GM21717 (cell line): ENCODE measurements at regions not wholly inside any gene's neighbourhood (a gene's known extent, or its start where the extent isn't known, plus 50 kb on each side); places are given as distances from the start of the nearest gene placed in this dataset.
"Not testable (repeated sequence)": the region's sequence is repeated elsewhere in the genome, so short reads cannot be mapped to it uniquely, and the experiment has no call there.

ENCODE experiments used
- ATAC-seq: cut with Tn5 transposase; IDR thresholded peaks from one replicate; pipeline ENCODE4 v1.9.1; 2021; ENCODE audit warnings: mild to moderate bottlenecking, moderate library complexity; ENCODE audit not compliant: unreplicated experiment

DNA sequence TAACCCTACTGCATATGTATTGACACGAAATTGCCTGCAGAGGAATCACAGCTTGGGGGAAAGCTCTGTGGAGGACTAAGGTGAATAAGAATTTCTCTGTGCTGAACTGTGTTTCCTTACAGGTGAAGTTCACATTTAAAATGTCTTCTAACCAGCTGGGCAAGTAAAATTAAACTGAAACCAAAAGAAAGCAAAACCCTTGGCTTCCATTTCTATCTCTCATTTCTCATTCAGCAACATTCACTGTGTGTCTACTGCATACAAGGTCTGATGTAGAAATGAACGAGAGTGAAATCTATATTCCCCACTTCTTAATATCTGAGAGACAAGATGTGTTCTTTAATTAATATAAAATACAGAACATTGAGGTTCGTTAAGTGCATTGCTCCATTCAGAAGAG lies 397.3 kb downstream of the SOX11 start:
- ATAC-seq: no peak

- ATAC-seq: no peak
Observed at GRCh38 chr2:6103372-6103771, 411.2 kb downstream of the SOX11 start.

- no peak for ATAC-seq
Observed at GRCh38 chr2:6103949-6104348, 411.8 kb downstream of the SOX11 start.

DNA sequence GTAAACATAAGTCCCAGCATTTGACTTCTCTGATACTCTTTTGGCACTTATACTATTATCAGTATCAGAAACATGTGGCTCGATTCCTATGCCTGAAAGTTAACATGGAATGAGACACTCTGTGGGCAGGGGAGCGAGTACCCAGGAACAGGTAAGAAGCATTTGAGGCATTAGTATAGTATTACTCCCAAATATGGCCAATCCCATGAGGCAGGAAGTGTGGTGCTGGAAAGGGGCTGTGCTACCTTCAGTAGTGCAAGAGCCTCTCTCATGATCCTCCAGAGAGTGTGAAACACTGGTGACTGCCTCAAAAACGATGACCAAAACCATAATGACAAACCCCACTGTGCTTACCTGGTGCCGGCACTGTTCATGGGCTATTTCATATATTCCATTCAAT lies 415.1 kb downstream of the SOX11 start:
- ATAC-seq: no peak

GRCh38 chr2:6109831-6110230 lies 417.6 kb downstream of the SOX11 start:
- no peak for ATAC-seq

- no peak for ATAC-seq
Observed at GRCh38 chr2:6111781-6112261, 419.6 kb downstream of the SOX11 start.

GRCh38 chr2:6113786-6114185 lies 421.6 kb downstream of the SOX11 start:
- no peak for ATAC-seq

GRCh38 chr2:6127718-6128117 lies 435.5 kb downstream of the SOX11 start:
- no peak for ATAC-seq

DNA sequence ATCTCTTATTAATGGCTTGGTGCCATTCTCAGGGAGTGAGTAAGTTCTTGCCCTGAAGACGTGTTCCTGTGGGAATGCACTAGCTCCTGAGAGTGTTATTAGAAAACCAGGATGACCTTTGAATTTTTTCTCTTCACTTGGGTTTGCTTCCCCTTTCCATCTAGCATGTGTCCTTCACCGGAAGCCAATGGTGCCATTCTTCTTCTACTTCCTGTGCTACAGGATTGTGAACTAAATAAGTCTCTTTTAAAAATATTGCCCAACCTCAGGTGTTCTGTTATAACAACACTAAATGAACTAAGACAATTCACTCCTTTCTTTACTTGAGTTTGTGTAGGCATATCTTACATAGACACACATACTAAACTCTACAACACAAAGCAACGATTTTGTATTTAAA lies 447.0 kb downstream of the SOX11 start:
- ATAC-seq: no peak

GRCh38 chr2:6139916-6140315 lies 447.7 kb downstream of the SOX11 start:
- ATAC-seq: no peak

DNA sequence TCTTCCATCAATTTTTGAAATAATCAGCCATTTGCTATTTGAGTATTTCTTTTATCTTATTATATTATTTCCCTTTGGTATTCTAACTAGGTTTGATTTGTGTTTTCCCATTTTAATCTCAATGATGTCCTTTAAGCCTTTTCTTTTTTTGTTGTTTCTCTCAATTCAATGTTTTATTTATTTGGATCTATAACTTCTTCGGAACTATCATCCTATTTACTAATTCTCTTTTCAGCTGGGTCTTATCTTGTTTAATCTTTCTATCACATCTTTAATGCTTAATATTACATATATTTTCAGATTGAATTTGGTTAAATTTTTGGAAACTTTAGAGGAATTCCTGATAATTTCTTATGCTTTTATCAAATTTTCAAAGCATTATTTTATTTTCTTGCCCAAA lies 448.3 kb downstream of the SOX11 start:
- no peak for ATAC-seq

DNA sequence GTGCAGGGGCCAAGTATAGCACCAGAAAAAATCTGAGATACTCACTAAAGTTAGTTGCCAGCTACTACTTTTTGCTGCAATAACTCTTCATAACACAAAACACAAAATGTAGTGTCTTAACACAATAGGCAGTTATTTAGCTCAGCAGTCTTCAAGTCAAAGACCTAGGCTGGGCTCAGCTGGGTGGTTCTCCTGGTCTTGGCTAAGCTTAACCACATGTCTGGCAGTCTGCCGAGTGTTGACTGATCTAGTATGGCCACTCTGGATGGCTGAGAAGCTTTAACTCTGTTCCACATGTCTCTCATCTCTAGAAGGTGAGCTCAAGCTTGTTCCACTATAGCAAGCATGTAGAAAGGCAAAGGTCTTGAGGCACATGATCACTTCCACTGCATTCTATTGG lies 451.6 kb downstream of the SOX11 start:
- ATAC-seq: no peak

DNA sequence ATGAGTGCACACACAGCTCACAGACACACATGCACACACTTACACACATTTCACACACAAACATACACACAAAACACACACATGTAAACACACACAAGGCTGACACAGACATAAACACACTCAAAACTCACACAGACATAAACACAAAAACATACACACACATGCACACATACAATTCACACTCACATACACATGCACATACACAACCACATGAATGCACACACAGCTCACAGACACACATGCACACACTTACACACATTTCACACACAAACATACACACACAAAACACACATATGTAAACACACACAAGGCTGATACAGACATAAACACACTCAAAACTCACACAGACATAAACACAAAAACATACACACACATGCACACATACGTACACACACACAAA lies 455.0 kb downstream of the SOX11 start:
- not testable (repeated sequence) for ATAC-seq

- ATAC-seq: no peak
Observed at GRCh38 chr2:6148882-6149281, 456.7 kb downstream of the SOX11 start.

DNA sequence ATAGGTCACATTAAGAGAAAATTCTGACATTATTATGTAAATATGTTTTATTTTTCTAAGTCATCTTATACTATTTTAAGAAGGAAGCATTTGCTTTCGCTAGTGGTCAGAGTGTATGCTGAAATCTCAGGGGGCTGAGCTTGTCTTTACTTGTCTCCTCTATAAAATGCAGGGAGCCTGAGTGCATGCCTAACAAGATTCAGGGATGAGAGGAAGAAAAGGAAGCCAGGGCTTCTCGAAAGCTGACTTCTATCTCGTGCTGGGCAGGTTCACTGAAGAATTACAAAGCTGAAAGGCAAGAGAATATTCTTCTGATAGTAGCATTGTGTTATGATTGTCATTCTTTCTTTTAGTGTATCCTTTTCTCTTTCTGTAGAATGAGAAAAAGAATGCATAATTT lies 467.4 kb downstream of the SOX11 start:
- no peak for ATAC-seq

DNA sequence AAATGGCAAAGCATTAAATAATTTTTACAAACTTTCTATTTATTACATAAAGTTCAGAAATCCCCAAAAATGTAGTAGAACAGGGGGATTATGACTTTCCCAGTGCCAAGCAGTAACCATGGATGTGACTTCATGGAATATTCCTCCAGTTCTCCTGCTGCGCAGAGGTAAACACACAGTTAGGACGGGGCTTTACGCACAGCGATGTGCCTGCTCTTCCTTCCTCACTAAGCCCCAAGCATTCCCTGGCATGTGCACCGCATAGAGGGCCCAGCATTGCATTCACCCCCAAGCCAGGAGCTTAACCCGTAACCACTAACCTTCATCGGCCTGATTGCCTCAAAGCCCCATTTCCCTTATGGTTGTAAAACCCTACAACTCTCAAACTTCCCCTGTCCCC lies 471.7 kb downstream of the SOX11 start:
- ATAC-seq: no peak

DNA sequence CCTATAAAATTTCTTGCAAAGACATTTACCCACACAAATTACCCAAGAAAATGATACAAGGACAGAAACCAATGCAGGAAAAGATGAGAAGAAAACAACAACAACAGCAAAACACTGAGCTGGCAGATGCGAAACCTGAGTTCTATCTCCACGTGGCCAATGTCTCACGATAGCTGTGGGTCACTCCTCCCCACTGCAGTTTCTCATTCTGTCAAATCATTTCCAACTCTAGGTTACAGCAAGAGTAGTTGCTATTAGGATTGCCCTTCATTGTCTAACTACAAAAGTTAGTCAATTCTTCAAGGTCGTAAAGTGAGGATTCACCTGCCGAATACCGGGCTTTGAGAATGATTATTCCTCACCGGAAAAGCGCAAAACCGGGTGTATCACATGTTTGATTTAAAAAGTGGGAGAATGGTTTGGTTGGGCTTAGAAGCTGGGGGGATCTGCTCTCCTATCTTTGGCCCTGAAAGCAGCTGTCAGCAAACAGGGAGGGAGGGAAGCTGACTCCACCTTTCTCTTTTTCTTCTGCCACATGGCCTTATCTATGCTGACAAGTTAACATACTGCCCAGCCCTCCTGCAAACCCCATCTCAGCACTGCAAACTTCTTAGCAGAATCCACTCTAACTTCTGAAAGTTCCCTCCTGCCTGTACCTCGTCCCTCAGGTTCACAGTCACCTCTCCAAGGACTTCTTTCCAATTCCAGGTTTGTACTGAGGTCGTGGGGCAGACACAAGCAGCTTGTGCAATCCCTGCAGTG lies 473.0 kb downstream of the SOX11 start:
- ATAC-seq: no peak

DNA sequence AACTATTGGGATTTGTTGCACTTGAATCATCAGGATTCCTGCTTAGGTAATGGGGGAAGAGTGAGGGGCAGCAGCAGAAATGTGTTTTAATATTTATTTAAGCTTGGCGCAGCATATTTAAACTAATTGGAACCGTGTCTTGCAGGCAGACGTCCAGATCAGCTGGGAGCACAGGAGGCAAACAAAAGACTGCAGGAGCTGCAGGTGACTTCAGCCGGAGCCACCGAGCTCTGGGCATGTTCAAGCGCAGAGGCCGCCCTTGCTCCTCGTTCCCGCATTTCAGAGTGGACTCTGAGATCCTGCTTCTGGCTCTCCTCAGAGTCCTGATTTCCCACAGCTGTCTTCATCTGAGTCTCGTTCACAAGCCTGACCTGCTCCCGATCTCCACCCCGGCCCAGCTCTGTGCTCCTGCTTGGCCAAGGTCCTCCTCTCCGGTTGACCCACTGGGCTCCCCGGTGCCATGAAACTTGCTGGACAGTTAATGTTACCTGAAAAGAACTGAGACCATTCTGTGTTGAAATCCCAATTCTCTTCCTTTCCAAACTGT lies 475.5 kb downstream of the SOX11 start:
- ATAC-seq: no peak

- no peak for ATAC-seq
Observed at GRCh38 chr2:6168485-6168884, 476.3 kb downstream of the SOX11 start.

DNA sequence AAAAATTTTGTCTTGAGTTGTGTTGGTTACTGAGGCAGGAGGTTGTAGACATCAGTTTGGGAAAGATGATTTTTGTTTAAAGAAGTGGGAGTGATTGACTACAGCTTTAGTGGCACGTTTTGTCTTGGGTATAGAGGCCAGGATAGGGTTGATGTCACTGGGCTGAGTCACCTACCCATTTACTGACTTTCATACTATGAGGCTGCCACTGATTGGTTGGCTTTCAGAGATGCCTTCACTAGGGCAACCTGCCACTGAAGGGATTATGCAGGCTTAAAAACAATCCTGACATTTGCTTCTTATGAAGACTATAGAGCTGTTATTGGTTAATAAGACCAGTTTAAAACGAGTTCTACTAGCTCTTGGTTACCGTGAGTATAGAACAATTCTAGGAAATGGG lies 479.1 kb downstream of the SOX11 start:
- no peak for ATAC-seq

DNA sequence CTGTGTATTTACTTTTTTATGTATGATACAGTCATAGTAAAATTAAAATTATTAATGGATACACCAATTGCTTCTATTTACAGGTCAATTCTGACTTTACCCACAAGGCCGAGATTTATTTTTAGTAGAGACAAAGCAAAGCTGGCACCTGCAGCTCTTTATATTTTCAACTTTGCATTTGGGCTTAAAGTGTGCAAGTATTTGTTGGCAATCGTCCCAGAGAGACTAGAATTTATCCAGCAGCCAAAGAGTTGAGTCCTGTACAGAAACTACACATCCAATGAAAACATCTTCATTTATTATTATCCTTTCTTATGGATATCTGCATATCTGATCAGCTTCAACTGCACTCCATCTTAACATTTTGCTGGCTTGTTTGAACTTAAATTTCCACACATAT lies 485.6 kb downstream of the SOX11 start:
- ATAC-seq: no peak

DNA sequence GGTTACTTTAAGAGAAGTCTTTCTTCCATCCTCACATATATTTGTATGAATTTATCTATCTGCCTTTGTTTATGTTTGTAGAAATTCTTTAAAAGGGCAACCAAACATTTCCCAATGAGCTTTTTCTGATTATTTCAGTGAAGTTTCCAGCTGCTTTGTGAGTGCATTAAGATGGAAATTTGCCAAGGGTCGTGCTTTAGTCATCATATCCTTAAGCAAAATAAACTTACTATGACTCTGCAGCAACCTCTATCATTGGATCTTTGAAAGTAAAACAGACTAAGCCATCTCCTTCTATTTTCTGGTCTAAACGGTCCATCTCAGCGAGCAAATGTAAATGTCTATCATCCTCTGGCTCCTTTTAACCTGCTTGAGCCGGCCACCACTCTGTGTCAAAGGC lies 489.3 kb downstream of the SOX11 start:
- ATAC-seq: no peak

- no peak for ATAC-seq
Observed at GRCh38 chr2:6181926-6182325, 489.7 kb downstream of the SOX11 start.
